HFF-Myc (cell line): ENCODE measurements at regions not wholly inside any gene's neighbourhood (a gene's known extent, or its start where the extent isn't known, plus 50 kb on each side); places are given as distances from the start of the nearest gene placed in this dataset.

ENCODE experiments used
- DNase-seq: peaks from one replicate; pipeline ENCODE4 v3.0.0-alpha.2; 2011; ENCODE audit warnings: low read depth; ENCODE audit errors: extremely low read depth
- H3K4me3 ChIP-seq: replicated peaks from 2 replicates; pipeline ENCODE4 v1.5.1; 2011; ENCODE audit warnings: low read depth, mild to moderate bottlenecking, control low read depth, low read length
- TF ChIP-seq, protein P1 (sequence below): IDR thresholded peaks from 2 replicates; pipeline ENCODE4 v1.5.1; 2012; ENCODE audit warnings: mild to moderate bottlenecking, low read depth, low read length, control low read depth; ENCODE audit errors: missing control alignments

DNA sequence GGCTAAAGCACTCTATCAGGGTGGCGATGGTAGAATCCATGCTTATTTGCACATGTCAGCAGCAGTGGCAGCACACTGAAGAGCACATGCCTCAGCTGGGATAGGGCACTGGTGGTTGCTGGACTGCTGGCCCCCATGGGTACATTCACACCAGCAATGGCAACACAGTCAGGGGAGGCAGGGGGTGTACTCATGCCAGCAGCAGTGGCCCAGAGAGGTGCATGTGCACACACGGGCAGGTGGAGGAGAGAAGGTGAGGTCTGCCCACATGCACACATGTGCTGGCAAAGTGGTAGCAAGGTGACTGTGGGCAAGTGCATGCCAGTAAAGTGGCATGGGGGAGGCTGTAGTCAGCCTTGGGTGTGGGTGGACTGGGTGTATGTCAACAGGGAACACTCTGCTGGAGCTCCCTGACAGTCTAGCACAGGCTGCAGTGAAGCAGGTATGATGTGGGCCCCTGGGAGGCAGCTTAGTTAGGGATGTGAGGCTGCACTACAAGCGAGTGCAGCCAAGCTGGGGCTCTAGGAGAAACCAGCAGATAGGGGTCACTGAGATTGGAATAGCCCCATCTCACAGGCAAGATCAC is 53.9 kb upstream of the NPAP1 start:
- no peak for DNase-seq
- TF ChIP-seq, protein P1, sequence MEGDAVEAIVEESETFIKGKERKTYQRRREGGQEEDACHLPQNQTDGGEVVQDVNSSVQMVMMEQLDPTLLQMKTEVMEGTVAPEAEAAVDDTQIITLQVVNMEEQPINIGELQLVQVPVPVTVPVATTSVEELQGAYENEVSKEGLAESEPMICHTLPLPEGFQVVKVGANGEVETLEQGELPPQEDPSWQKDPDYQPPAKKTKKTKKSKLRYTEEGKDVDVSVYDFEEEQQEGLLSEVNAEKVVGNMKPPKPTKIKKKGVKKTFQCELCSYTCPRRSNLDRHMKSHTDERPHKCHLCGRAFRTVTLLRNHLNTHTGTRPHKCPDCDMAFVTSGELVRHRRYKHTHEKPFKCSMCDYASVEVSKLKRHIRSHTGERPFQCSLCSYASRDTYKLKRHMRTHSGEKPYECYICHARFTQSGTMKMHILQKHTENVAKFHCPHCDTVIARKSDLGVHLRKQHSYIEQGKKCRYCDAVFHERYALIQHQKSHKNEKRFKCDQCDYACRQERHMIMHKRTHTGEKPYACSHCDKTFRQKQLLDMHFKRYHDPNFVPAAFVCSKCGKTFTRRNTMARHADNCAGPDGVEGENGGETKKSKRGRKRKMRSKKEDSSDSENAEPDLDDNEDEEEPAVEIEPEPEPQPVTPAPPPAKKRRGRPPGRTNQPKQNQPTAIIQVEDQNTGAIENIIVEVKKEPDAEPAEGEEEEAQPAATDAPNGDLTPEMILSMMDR: no peak

More for the DNA sequence above, 53.9 kb upstream of the NPAP1 start:
- no peak overlapping the region for H3K4me3 ChIP-seq
